IgD-negative memory B cell (primary cell): ENCODE measurements at regions not wholly inside any gene's neighbourhood (a gene's known extent, or its start where the extent isn't known, plus 50 kb on each side); places are given as distances from the start of the nearest gene placed in this dataset.
"Not testable (repeated sequence)": the region's sequence is repeated elsewhere in the genome, so short reads cannot be mapped to it uniquely, and the experiment has no call there.

ENCODE experiments used
- H3K27ac Mint-ChIP-seq, 3 donors: one replicate each; pipeline ENCODE4 v1.8.0; 2020 to 2022; ENCODE audit warnings: mild to moderate bottlenecking in 3 of 3, mixed read lengths in 3 of 3, moderate library complexity in 1 of 3
- H3K27me3 Mint-ChIP-seq: one replicate; pipeline ENCODE4 v1.8.0; 2021; ENCODE audit warnings: mixed read lengths
- H3K36me3 Mint-ChIP-seq: one replicate; pipeline ENCODE4 v1.8.0; 2020; ENCODE audit warnings: mild to moderate bottlenecking, mixed read lengths
- H3K4me1 Mint-ChIP-seq, 3 donors: one replicate each; pipeline ENCODE4 v1.8.0; 2020 to 2022; ENCODE audit warnings: mixed read lengths in 3 of 3, mild to moderate bottlenecking in 1 of 3
- H3K4me3 Mint-ChIP-seq, 4 donors: one replicate each; pipeline ENCODE4 v1.8.0; 2020 to 2022; ENCODE audit warnings: mild to moderate bottlenecking in 4 of 4, mixed read lengths in 4 of 4, moderate library complexity in 3 of 4
- H3K9me3 Mint-ChIP-seq, 3 donors: one replicate each; pipeline ENCODE4 v1.8.0; 2020 to 2021; ENCODE audit warnings: mixed read lengths in 3 of 3, mild to moderate bottlenecking in 1 of 3

DNA sequence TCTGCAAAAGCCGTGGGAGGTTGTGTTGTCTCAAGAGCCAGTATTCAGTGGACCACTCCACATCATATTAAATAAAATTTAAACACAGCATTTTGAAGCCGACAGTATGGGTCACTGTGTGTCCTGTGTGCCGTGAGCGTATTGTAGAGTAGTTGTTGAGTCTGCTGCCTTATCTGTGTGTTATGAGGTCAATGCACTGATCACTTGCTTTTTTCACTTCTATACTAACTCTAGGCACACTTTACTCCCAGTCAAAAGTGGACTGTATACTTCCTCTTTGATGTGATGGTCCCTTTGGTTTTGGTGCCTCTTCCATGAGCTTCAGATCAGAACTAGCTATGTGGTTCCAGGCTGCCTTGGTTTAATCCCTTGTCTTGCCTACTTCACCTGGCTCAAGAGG, 84.3 kb downstream of the PPIAL4A start:
- not testable (repeated sequence) for H3K27ac Mint-ChIP-seq, H3K9me3 Mint-ChIP-seq, H3K36me3 Mint-ChIP-seq, H3K4me3 Mint-ChIP-seq, H3K4me1 Mint-ChIP-seq, H3K27me3 Mint-ChIP-seq

DNA sequence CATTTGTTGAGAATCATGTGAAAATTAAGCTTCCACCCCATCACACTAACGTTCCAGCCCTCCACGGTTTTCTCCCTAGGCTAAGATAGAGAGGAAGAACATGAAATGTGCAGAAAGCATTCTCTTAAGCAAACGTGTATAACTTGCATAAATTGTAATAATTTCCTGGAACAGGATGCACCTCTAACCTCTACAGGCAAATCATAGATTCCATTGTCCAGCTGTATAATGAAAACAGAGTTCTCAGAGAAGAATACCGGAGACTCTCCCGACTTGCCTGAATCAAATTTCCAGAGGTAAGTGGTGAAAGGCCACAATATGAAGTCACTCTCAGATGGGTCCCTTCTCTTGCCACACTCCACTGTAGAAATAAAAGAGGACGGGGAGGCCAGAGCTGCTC, 87.7 kb downstream of the PPIAL4A start:
- not testable (repeated sequence) for H3K4me1 Mint-ChIP-seq, H3K36me3 Mint-ChIP-seq, H3K27me3 Mint-ChIP-seq, H3K9me3 Mint-ChIP-seq, H3K4me3 Mint-ChIP-seq, H3K27ac Mint-ChIP-seq

- not testable (repeated sequence) for H3K9me3 Mint-ChIP-seq, H3K4me1 Mint-ChIP-seq, H3K4me3 Mint-ChIP-seq, H3K27me3 Mint-ChIP-seq, H3K27ac Mint-ChIP-seq, H3K36me3 Mint-ChIP-seq
Measured at GRCh38 chr1:120981489-120982094, 92.0 kb downstream of the PPIAL4A start.

DNA sequence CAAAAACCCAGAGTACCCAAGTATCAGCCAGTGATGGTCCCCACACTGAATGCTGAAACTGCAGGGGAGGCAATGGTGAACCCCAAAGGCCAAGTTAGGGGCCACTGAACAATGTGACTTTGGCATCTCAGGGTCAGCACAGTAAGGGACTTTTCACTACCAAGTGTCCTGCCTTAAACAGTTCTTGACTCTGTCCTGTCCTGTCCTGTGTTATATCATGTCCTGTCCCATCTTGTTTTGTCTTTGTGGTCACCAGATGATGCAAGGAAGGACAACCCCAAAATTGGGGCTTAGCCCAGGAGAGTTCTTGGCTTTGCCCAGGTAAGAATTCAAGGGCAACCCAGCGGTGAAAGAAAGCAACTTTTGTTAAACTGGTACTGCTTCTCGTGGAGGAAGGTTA, 105.0 kb downstream of the PPIAL4A start:
- H3K4me1 Mint-ChIP-seq, H3K27ac Mint-ChIP-seq, H3K36me3 Mint-ChIP-seq, H3K9me3 Mint-ChIP-seq, H3K4me3 Mint-ChIP-seq, H3K27me3 Mint-ChIP-seq: not testable (repeated sequence)

GRCh38 chr1:120995025-120995424, 105.5 kb downstream of the PPIAL4A start:
- H3K36me3 Mint-ChIP-seq, H3K4me1 Mint-ChIP-seq, H3K9me3 Mint-ChIP-seq, H3K27me3 Mint-ChIP-seq, H3K27ac Mint-ChIP-seq, H3K4me3 Mint-ChIP-seq: not testable (repeated sequence)

DNA sequence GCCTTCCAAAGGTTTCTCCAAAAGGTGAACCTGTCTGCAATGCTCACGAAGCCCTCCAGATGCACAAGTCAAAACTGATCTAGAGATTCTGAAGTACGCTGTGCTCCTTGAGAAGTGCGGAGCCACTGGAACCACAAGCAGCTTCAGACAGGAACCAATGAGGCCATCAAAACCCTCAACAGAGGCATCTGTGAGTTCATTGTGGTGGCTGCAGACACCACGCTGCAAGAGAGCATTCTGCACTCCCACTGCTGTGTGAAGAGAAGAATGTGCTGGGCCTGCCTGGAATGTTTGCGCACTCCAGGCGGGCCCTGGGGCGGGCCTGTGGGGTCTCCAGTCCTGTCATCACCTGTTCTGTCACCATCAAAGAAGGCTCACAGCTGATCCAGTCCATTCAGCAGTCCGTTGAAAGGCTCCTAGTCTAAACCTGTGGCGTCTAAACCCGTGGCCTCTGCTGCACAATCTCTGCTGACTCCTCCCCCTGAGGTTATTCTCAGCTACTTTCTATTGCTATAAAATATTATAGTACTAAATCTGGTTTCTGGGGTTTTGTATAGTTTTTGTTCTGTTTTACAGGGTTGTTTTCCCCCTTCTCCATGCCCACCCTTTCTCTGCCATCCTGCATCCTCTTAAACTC, 111.6 kb downstream of the PPIAL4A start:
- not testable (repeated sequence) for H3K36me3 Mint-ChIP-seq, H3K4me3 Mint-ChIP-seq, H3K9me3 Mint-ChIP-seq, H3K27ac Mint-ChIP-seq, H3K4me1 Mint-ChIP-seq, H3K27me3 Mint-ChIP-seq

GRCh38 chr1:121003230-121003629, 113.7 kb downstream of the PPIAL4A start:
- not testable (repeated sequence) for H3K36me3 Mint-ChIP-seq, H3K4me3 Mint-ChIP-seq, H3K4me1 Mint-ChIP-seq, H3K27me3 Mint-ChIP-seq, H3K27ac Mint-ChIP-seq, H3K9me3 Mint-ChIP-seq

DNA sequence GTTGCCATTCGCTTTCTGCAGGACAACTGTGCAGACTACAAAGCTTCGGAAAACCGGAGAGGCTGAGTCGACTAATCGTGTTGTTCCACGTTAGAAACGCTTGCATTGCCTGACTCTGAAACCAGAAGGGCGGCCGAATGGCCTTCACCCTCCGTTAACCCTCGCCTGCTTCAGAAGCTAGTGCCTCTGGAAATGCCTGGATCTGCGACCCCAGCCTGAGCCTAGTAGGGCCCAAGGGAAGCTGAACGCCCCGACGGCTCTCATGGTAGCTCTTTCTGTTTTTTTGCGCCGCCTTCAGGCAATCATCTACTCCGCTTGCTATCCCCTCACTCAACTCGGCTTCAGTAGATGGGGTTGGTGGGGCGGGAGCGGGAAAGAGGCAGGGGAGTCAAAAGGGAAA, 117.3 kb downstream of the PPIAL4A start:
- H3K4me3 Mint-ChIP-seq, H3K27ac Mint-ChIP-seq, H3K36me3 Mint-ChIP-seq, H3K9me3 Mint-ChIP-seq: not testable (repeated sequence)
- Mint-ChIP-seq H3K4me1 (peaks cover 4 to 11% (median 5%) of the 10 kb centered on the region in 3 donors), H3K27me3 (peaks cover 12% of the 10 kb centered on the region)

GRCh38 chr1:121007755-121008154, 118.2 kb downstream of the PPIAL4A start:
- H3K36me3 Mint-ChIP-seq, H3K9me3 Mint-ChIP-seq, H3K27ac Mint-ChIP-seq: not testable (repeated sequence)
- Mint-ChIP-seq H3K4me1 (peaks cover 4 to 11% (median 5%) of the 10 kb centered on the region in 3 donors), H3K27me3 (peaks cover 12% of the 10 kb centered on the region), H3K4me3 (peak overlapping the region; percentile 64 to 86 (median 84))

- Mint-ChIP-seq H3K27me3 (peaks cover 12% of the 10 kb centered on the region), H3K4me3 (peak overlapping the region; percentile 79 to 94 (median 88)), H3K4me1 (peaks cover 4 to 11% (median 5%) of the 10 kb centered on the region in 3 donors)
- not testable (repeated sequence) for H3K36me3 Mint-ChIP-seq, H3K27ac Mint-ChIP-seq, H3K9me3 Mint-ChIP-seq
Measured at GRCh38 chr1:121008512-121009215, 119.1 kb downstream of the PPIAL4A start.

DNA sequence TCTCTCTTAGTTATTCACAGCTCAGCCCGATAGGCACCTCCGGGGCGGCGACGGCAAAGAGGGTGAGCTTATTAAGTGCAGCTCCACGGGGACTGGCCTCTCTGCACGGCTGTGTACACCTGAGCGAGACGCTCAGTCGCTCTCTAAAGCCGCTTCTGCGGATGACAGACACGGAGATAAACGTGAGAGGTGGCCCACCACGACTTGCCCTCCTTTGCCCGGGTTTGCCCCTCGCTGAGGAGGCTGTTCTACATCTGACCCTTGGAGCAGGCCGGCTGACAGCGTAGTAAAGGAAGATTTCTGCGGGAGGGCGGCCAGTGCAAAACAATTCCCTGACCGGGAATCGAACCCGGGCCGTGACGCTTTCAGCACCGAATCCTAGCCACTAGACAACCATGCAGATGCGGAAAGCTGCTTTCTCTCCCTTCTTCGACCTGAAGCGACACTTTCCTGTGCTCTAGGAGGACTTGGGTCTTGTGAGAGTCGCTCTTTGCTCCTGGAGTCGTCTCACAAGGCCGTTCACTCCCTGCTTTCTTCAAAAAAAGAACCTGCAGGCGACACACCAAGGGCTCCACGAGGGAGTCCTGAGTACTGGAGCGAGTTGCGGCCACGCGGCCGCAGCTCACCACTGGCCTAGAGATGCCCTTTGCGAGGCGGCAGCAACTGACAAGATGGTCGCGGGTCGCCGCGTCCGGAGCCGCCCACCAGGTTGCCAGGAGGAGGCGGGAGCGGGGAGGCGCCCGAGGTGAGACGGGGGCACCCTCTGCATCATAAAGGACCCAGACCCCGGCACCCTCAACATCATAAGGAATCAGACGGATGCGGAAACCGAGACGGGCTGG, 119.9 kb downstream of the PPIAL4A start:
- H3K4me3 Mint-ChIP-seq, result peak overlapping the region; percentile 79 to 94 (median 88)

DNA sequence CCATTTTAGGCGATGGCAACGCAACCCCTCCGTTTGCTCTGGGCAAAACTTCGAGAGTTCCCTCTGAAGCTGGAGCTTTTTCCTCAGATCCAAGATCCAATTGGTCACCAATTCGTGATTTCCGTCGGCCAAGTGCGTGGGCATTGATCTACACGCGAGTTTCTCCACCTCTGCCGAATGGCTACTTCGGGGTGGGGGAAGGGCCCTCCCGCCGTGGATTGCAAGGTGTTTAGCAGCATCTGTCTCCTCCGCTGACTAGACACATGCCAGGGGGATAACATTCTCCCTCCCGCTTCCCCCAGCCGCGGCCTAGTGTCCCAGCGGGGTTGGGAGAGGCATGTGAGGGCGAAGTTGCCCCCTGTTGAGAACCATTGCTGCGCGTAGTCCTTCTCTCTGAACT, 120.6 kb downstream of the PPIAL4A start:
- Mint-ChIP-seq H3K4me1 (peaks cover 4 to 11% (median 5%) of the 10 kb centered on the region in 3 donors), H3K27me3 (peaks cover 11% of the 10 kb centered on the region)
- H3K27ac Mint-ChIP-seq, H3K9me3 Mint-ChIP-seq, H3K36me3 Mint-ChIP-seq, H3K4me3 Mint-ChIP-seq: not testable (repeated sequence)

More for the DNA sequence above, 119.9 kb downstream of the PPIAL4A start:
- H3K27ac Mint-ChIP-seq, H3K9me3 Mint-ChIP-seq, H3K36me3 Mint-ChIP-seq: not testable (repeated sequence)
- H3K27me3 Mint-ChIP-seq, result peaks cover 12% of the 10 kb centered on the region
- peaks cover 4 to 11% (median 5%) of the 10 kb centered on the region in 3 donors for H3K4me1 Mint-ChIP-seq

- H3K27me3 Mint-ChIP-seq, H3K27ac Mint-ChIP-seq, H3K36me3 Mint-ChIP-seq, H3K4me3 Mint-ChIP-seq, H3K9me3 Mint-ChIP-seq: not testable (repeated sequence)
- H3K4me1 Mint-ChIP-seq, result peaks cover 2 to 11% (median 4%) of the 10 kb centered on the region in 3 donors
Measured at GRCh38 chr1:121013181-121013580, 123.6 kb downstream of the PPIAL4A start.

DNA sequence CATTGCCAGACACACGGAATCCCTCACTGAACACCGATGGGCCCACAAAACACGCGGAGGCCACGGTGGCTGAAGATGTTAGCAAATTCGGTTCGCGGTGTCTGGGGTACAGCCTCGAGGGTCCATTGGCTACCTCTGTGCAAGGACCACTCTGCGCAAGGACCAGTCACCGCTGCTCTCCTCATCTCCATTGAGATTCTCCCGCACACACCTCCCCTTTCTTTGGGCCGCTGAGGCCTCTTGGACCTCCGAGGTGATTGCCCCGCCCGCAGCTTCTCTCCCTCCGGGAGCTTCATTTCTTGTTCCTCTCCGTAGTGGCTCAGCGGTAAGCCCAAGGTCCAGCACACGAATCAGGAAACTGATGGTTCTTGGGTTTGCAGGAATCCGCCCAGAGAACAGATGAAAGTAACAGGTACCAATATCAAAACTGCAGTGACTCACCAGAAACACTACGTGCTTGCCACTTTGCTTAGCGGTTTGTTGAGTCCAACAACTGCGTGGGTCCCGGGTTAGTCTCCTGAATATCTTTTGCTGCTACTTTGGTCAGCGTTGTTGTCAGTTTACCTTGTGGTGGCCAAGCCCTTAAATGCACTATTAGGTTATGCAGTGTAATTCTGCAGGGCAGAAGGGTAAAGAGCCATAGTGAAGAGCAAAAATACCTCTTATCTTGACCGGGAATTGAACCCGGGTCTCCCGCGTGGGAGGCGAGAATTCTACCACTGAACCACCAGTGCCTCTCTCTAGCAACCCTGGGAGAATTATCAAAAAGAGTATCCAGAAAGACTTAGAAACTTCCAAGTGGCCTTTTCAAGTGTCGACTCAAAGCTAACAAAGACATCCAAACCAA, 126.8 kb downstream of the PPIAL4A start:
- H3K4me1 Mint-ChIP-seq, result not testable (repeated sequence)
- Mint-ChIP-seq H3K27ac (peak overlapping the region; percentile 74 to 93 (median 90)), H3K4me3 (peak overlapping the region in 2 of 4 donors; percentile 58 to 79)

More for the DNA sequence above, 126.8 kb downstream of the PPIAL4A start:
- not testable (repeated sequence) for H3K9me3 Mint-ChIP-seq, H3K27me3 Mint-ChIP-seq, H3K36me3 Mint-ChIP-seq
